GM12892 (cell line): ENCODE measurements at regions not wholly inside any gene's neighbourhood (a gene's known extent, or its start where the extent isn't known, plus 50 kb on each side); places are given as distances from the start of the nearest gene placed in this dataset.

ENCODE experiments used
- DNase-seq: peaks from one replicate; pipeline ENCODE4 v3.0.0; 2011; ENCODE audit not compliant: insufficient read length
- FAIRE-seq: peaks from 2 replicates; lab custom pipeline; 2011; peaks lifted over from hg19 to GRCh38; lab: Jason Lieb, UNC
- POLR2A ChIP-seq: IDR thresholded peaks from 2 replicates; pipeline ENCODE4 v1.6.1; 2011; ENCODE audit warnings: low read depth, low read length, control low read depth
- POLR2AphosphoS5 ChIP-seq: IDR thresholded peaks from 2 replicates; pipeline ENCODE4 v1.6.1; 2011; ENCODE audit warnings: low read depth, low read length, control low read depth
- TAF1 ChIP-seq: IDR thresholded peaks from 2 replicates; pipeline ENCODE4 v1.6.1; 2011; ENCODE audit warnings: low read depth, mild to moderate bottlenecking, control low read depth, low read length, borderline replicate concordance

DNA sequence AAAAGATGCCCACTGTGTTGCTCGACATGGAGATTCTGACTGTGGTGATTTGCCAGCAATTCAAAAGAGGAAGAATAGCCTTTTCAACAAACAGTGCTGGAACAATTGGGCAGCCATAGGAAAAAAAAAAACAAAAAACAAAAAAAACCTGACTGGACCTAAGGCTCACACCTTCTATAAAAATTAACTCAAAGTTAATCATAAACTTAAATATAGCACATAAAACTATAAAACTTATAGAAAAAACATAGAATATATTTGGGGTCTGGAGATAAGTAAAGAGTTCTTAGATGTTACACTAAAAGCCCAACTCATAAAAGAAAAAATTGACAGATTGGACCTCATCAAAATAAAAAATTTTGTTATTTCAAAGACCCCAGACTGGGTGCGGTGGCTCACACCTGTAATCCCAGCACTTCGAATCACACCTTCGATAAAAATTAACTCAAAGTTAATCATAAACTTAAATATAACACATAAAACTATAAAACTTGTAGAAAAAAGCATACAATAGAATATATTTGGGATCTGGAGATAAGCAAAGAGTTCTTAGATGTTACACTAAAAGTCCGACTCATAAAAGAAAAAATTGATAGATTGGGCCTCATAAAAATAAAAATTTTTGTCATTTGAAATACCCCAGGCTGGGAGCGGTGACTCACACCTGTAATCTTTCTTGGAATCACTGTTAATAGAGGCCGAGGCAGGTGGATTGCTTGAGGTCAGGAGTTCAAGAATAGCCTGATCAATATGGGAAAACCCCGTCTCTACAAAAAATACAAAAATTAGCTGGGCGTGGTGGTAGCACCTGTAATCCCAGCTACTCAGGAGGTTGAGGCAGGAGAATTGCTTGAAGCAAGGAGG is 115.6 kb upstream of the FAM83B start:
- FAIRE-seq (no peak), DNase-seq (no peak)
- TF ChIP-seq TAF1: no peak
- TF ChIP-seq POLR2AphosphoS5: no peak
- TF ChIP-seq POLR2A: no peak

DNA sequence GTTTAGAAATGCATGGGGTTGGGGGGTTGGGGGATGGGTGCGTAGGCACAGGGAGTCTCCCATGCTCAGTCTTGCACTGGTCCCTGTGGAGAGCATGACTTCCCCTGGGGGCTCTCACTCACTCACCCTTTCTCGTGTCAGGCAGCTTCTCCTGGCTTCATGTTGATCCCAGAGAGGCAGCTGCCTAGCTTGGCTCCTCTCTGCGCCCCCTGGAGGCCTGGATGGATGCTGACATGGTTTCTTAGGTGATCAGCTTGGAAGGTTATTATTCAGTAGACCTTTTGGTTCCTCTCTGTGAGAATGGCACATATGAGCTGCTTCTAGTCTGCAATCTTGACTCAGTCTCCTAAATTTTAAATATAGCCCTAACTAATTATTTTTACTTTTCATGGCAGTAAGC is 109.3 kb upstream of the FAM83B start:
- TF ChIP-seq TAF1 (no peak), POLR2A (no peak), POLR2AphosphoS5 (no peak)
- FAIRE-seq (no peak), DNase-seq (no peak)

DNA sequence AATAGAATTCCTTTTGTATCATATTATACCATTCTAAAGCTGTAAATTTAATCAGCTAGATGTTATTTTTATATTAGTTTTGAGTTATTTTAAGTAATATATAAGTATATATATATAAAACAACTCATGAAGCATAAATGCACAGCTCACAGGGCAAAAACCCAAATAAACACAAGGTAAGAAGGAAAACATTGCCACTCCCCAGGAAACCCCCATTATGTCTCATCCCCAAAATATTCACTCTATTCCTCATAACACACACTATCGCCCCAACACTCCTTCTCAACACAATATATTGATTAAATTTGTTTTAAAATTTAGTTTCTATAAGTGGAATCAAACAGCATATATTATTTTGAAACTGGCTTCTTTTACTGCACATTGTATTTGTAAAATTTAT is 98.6 kb upstream of the FAM83B start:
- no peak for DNase-seq
- no peak for FAIRE-seq
- TF ChIP-seq TAF1 (no peak), POLR2AphosphoS5 (no peak), POLR2A (no peak)

DNA sequence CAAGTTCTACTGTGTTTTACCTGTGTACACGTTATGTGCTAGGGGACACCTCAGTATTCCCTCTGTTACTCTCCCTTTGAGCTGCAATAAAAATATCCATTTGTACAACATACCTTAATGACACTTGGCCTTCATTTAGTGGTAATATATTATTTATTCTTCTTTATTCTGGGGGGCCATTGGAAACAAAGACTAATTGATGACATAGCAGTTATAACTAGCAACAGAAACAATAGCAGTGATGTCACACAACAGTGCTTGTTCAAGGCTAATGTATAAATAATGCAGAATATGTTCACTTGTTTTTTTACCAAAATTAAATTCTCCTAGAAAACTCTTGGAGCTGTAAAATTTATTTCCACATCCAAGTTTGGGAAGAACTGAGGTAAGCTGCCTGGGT is 92.2 kb upstream of the FAM83B start:
- TF ChIP-seq POLR2AphosphoS5 (no peak), TAF1 (no peak), POLR2A (no peak)
- FAIRE-seq (no peak), DNase-seq (no peak)

DNA sequence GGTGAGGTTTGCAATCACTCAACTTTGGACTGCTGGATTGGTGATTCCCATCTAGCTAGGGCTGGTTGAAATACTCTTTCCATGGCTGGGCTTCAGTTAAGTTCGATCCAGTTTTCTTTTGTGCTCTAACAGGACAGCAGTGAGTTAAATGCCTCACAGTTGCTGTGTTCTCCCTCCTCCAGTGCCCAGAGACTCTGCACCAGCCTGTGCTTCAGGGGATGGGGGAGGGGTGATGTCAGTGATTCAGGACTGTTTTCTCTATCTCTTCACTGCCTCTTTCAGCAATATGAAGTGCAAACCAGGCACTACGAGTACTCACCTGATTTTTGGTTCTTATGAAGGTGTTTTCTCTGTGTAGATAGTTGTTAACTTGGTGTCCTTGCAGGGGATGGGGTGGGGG is 88.2 kb upstream of the FAM83B start:
- FAIRE-seq (no peak), DNase-seq (no peak)
- TF ChIP-seq TAF1: no peak
- no peak for TF ChIP-seq POLR2AphosphoS5
- no peak for TF ChIP-seq POLR2A

DNA sequence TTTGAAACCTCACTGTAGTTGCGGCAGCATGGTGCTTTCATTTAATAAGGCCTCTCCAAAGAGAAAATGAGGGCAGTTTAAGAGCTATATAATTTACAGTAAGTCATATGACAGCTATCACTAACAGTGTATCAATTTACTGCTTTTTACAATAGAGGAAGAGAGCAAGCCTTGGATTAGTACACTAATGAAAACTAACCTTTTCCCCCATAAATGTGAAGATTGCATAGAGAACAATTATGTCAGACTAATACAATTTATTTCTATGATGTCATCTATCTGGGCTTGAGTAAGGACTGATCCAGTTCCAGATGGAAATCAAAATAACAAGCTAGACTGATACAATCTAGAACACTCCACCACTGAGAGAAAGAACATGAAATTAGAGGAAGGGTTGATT is 78.1 kb upstream of the FAM83B start:
- TF ChIP-seq POLR2AphosphoS5: no peak
- FAIRE-seq (no peak), DNase-seq (no peak)

DNA sequence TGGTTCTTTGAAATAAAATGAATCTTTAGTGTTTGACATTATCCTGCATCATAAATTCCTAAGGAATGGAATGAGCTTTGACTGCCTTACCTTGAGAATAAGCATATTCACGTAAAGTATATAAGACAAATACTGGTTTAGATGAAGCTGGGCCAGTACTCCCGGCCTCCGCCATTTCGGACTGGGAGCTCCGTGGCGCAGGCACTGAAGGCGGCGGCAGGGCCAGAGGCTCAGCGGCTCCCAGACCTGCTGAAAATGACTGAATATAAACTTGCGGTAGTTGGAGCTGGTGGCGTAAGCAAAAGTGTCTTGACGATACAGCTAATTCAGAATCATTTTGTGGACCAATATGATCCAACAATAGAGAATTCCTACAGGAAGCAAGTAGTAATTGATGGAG is 76.2 kb upstream of the FAM83B start:
- TF ChIP-seq POLR2AphosphoS5 (no peak), POLR2A (no peak), TAF1 (no peak)

DNA sequence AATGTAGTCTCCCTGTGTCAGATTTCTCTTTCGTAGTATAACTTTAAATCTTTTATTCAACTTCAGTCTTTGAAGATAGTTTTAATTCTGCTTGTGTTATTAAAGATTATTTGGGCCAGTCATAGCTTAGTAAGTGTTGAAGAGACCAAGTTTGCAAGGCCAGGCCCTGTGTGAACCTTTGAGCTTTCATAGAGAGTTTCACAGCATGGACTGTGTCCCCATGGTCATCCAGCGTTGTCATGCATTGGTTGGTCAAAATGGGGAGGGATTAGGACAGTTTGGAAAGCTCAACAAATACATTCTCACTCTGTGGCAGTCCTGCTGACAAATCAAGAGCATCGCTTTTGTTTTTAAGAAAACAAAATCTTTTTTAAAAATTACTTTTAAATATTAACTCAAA is 74.6 kb upstream of the FAM83B start:
- FAIRE-seq (no peak), DNase-seq (no peak)

More for the DNA sequence above, 76.2 kb upstream of the FAM83B start:
- FAIRE-seq (no peak), DNase-seq (no peak)

DNA sequence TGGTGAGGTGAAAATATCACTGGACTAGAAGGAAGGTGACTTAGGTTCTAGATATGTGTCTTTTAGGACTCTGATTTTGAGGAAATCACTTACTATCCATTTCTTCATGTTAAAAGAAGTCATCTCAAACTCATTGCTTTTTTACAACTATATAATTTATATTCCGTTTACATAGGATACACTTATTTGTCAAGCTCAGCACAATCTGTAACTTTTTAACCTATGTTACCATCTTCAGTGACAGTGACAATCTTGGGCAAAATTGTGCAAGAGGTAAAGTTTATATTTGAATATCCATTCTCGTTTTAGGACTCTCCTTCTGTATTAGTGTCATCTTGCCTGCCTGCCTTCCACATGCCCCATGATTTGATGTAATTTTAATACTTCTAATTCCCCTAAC is 74.0 kb upstream of the FAM83B start:
- no peak for DNase-seq
- no peak for FAIRE-seq
- TF ChIP-seq POLR2AphosphoS5: no peak
- no peak for TF ChIP-seq POLR2A
- no peak for TF ChIP-seq TAF1

More for the DNA sequence above, 74.6 kb upstream of the FAM83B start:
- no peak for TF ChIP-seq TAF1
- no peak for TF ChIP-seq POLR2A
- TF ChIP-seq POLR2AphosphoS5: no peak

DNA sequence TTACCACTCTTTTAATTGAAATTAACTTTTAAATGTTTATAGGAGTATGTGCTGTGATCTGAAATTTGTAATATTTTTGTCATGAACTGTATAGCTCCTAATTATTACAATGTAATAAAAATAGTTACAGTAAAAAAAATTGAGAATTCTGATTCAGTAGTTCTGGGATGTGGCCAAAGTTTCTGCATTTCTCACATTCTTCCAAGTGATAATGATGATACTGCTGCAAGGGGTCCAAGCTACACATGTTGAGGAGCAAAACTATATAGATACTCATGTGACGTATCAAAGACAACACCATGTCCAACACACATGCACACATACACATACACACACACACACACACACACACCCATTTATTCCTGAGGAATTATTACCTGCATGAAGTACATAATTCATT is 71.0 kb upstream of the FAM83B start:
- FAIRE-seq: no peak

DNA sequence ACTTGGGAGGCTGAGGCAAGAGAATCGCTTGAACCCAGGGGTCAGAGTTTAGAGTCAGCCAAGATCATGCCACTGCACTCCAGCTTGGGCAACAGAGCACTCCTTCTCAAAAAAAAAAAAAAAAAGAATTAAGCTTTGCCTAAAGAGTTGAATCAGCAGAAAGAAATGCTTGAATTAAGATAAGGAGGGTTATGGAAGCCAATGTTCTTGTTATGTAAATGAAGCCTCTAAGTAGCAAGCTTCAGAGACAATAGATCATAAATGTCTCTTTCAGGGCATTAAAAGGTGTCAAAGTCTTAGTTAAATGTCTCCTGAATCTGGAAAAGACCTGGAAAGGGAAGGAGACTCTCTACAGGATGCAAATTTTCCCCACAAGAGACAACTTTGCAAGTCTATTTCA is 69.7 kb upstream of the FAM83B start:
- no peak for FAIRE-seq
- DNase-seq: no peak
- no peak for TF ChIP-seq TAF1

More for the DNA sequence above, 71.0 kb upstream of the FAM83B start:
- TF ChIP-seq TAF1: no peak
- DNase-seq: no peak

DNA sequence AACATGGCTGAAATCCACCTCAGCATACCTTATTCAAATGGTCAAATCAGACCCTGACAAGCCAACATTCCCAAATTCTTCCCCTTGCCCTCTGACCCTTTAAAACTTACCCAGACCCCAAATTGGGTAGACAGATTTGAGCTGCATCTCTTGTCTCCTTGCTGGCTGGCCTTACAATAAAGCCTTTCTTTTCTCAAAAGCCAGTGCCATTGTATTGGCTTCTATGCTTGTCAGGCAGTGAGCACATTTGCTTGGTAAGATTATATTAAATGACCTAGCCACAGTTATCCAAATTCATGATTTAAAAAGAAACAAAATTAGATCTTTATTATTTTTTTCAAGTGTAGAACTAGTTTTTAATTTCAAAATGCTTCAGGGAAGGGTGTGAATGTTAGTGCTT is 67.8 kb upstream of the FAM83B start:
- FAIRE-seq: no peak
- TF ChIP-seq POLR2A (no peak), POLR2AphosphoS5 (no peak), TAF1 (no peak)
- no peak for DNase-seq

DNA sequence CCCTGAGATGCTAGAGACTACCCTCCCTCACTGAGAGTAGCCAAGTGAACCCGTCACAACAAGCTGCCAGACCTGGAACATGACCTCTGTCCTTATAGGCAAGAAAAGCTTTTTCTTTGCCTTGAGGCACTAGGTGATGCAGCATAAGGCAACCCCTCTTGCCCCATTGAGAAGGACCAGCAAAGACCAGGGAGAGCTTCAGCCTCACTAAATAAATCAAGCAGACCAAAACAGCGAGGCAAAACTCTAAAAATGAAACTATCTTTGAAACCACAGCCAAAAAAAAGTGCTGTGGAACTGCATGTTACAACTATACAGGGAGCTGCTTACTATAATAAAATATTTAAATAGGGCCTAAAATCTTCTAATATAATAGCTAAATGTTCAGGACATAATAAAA is 62.6 kb upstream of the FAM83B start:
- TF ChIP-seq POLR2A (no peak), POLR2AphosphoS5 (no peak), TAF1 (no peak)
- DNase-seq: no peak
- no peak for FAIRE-seq
